ENCODE measurements at regions not wholly inside any gene's neighbourhood (a gene's known extent, or its start where the extent isn't known, plus 50 kb on each side); places are given as distances from the start of the nearest gene placed in this dataset.
"Not testable (repeated sequence)": the region's sequence is repeated elsewhere in the genome, so short reads cannot be mapped to it uniquely, and the experiment has no call there.

DNA sequence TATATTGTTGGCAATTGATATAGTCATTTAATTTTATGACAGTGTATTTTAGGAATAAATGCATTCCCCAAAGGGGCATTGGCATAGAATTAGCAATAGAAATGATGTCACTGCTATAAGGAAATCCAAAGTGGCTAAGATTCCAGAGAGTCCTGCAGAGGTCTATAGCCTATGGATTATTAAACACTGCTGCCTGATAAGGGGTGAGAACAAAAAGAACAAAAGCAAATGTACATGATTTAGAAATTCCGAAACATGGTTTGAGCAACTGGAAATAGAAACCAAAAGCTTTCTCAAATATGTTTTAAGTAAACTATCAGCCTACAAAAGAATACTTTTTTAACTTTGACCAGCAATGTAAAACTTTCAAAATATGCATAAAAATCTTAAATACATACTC is 280.1 kb upstream of the RASGRP1 start:
- Mint-ChIP-seq H3K36me3 (no peaks in the 10 kb centered on the region), H3K27ac (no peak overlapping the region), H3K4me3 (no peak overlapping the region), H3K4me1 (no peaks in the 10 kb centered on the region), H3K27me3 (ENCODE audit: low read depth in 3 of 3) (peaks cover 0 to 12% (median 4%) of the 10 kb centered on the region in 3 donors), H3K9me3 (no peaks in the 10 kb centered on the region)
- DNase-seq: no peak

DNA sequence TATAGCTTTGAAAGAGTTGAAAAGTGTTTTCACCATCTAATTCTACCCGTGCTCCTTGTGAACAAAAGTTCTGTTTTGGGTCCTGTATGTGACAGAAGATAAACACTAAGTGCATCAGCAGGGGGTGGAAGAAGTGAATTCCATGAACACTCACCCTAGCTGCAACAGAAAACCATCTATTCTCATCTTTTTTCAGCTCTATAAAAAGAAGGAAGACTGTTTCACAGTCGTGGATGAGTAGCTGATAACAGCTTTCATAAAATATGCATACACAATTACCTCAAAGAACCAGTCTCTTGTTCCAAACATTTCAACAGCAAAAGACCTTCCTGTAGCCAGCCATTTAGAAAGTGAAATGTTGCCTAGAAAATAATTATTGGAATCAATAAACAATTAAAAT is 281.7 kb upstream of the RASGRP1 start:
- Mint-ChIP-seq H3K9me3 (no peaks in the 10 kb centered on the region), H3K4me3 (no peak overlapping the region), H3K4me1 (no peaks in the 10 kb centered on the region), H3K36me3 (no peaks in the 10 kb centered on the region), H3K27ac (no peak overlapping the region), H3K27me3 (ENCODE audit: low read depth in 3 of 3) (peaks cover 2 to 5% (median 2%) of the 10 kb centered on the region in 3 donors)
- no peak for DNase-seq

- Mint-ChIP-seq H3K27ac (no peak overlapping the region), H3K4me3 (no peak overlapping the region), H3K36me3 (no peaks in the 10 kb centered on the region), H3K9me3 (no peaks in the 10 kb centered on the region), H3K27me3 (ENCODE audit: low read depth in 3 of 3) (peaks cover 2 to 4% (median 2%) of the 10 kb centered on the region in 3 donors), H3K4me1 (no peaks in the 10 kb centered on the region)
- DNase-seq: no peak
Observed at GRCh38 chr15:38847666-38848065, 283.1 kb upstream of the RASGRP1 start.

DNA sequence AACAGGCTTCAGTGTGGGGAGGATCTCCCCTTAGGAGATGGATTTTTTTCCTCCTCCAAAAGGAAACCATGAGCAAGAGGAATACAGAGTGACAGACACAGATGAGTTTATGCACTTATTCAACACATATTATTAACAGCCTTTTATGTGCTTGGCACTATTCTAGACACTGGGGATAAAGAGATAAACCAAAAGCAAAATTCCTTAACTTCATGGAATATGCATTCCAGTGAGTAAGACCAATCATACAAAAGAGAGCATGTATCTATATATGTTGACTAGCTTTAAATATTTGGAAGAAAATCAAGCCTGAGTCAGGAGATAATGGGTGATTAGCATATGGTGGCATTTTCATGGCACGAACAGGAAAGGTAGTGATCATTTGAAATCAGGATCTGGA is 284.4 kb upstream of the RASGRP1 start:
- Mint-ChIP-seq H3K27me3 (ENCODE audit: low read depth in 3 of 3) (peaks cover 2 to 3% (median 2%) of the 10 kb centered on the region in 3 donors), H3K36me3 (no peaks in the 10 kb centered on the region), H3K9me3 (no peaks in the 10 kb centered on the region), H3K4me3 (no peak overlapping the region), H3K27ac (no peak overlapping the region), H3K4me1 (no peaks in the 10 kb centered on the region)
- no peak for DNase-seq

DNA sequence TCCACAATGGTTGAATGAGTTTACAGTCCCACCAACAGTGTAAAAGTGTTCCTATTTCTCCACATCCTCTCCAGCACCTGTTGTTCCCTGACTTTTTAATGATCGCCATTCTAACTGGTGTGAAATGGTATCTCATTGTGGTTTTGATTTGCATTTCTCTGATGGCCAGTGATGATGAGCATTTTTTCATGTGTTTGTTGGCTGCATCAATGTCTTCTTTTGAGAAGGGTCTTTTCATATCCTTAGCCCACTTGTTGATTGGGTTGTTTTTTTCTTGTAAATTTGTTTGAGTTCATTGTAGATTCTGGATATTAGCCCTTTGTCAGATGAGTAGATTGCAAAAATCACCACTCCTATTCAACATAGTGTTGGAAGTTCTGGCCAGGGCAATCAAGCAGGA is 287.6 kb upstream of the RASGRP1 start:
- H3K4me1 Mint-ChIP-seq: not testable (repeated sequence)

DNA sequence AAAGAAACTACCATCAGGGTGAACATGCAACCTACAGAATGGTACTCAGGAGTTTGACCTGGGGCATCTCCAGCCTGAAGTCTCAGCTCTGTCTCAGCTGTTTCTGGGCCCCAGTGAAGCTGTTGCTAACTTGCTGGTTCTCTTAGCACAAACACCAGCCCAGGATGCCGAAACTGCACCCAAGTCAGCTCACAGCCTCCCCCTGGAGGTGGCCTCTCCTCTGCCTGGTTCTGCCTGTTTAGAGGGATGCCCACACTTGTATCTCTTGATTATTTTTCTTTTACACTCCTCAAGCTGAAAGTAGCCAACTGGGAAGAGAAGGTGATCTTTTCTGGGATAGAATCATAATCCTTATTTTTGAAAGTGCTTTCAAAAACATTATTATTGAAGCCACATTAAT is 289.0 kb upstream of the RASGRP1 start:
- peaks cover 0 to 6% (median 2%) of the 10 kb centered on the region in 3 donors for H3K27me3 Mint-ChIP-seq (ENCODE audit: low read depth in 3 of 3)
- no peak overlapping the region for H3K4me3 Mint-ChIP-seq
- no peaks in the 10 kb centered on the region for H3K36me3 Mint-ChIP-seq
- H3K27ac Mint-ChIP-seq: no peak overlapping the region
- H3K4me1 Mint-ChIP-seq: no peaks in the 10 kb centered on the region
- DNase-seq: no peak
- H3K9me3 Mint-ChIP-seq: no peaks in the 10 kb centered on the region

More for the DNA sequence above, 287.6 kb upstream of the RASGRP1 start:
- DNase-seq; H3K4me3 Mint-ChIP-seq; H3K27ac Mint-ChIP-seq; H3K36me3 Mint-ChIP-seq; H3K9me3 Mint-ChIP-seq; H3K27me3 Mint-ChIP-seq (ENCODE audit: low read depth in 3 of 3): not testable (repeated sequence)

DNA sequence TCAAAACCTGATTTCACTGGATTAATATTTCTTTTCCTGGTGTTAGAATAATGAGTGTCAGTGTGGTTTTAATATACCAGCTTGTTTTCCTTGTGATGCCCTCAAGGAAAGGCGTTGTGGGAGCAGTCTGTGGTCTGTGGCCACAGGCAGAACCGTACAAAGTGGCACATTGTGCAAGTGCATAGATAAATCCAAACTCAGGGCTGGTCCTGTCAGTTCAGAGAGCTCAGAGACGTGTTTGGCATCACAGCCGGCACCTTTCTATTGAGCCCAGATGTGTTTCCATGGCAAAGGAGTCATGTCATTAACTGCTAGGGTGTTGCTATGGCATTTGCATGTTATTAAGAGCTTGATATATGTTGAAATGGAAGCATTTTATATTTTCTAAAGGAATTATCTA is 289.9 kb upstream of the RASGRP1 start:
- H3K4me1 Mint-ChIP-seq: no peaks in the 10 kb centered on the region
- no peak overlapping the region for H3K4me3 Mint-ChIP-seq
- H3K27me3 Mint-ChIP-seq (ENCODE audit: low read depth in 3 of 3): peaks cover 0 to 4% (median 2%) of the 10 kb centered on the region in 3 donors

DNA sequence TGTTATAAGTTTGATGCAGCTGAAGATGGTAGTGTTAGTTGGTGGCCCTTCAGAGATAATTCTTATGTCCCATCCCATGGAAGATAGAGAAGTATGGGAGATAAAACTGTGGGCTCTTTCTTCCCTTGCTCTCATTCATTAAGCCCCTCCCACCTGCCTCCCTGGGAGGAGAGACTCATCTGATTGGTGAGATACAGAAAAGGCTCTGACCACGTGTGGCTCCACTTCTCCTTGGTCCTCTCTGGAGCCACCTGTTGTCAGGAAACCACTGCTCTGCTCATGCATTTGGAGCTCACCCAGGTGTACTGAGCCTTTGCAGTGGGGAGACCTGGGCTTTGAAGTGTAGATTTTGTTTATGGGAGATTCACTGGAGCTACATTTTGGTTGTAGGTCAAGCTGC is 293.2 kb upstream of the RASGRP1 start:
- peaks cover 0 to 6% (median 0%) of the 10 kb centered on the region in 3 donors for H3K27me3 Mint-ChIP-seq (ENCODE audit: low read depth in 3 of 3)
- no peak overlapping the region for H3K4me3 Mint-ChIP-seq
- H3K36me3 Mint-ChIP-seq: no peaks in the 10 kb centered on the region
- DNase-seq: no peak
- H3K9me3 Mint-ChIP-seq: no peaks in the 10 kb centered on the region
- no peak overlapping the region for H3K27ac Mint-ChIP-seq
- H3K4me1 Mint-ChIP-seq: no peaks in the 10 kb centered on the region

More for the DNA sequence above, 289.9 kb upstream of the RASGRP1 start:
- Mint-ChIP-seq H3K9me3 (no peaks in the 10 kb centered on the region), H3K36me3 (no peaks in the 10 kb centered on the region), H3K27ac (no peak overlapping the region)
- no peak for DNase-seq

DNA sequence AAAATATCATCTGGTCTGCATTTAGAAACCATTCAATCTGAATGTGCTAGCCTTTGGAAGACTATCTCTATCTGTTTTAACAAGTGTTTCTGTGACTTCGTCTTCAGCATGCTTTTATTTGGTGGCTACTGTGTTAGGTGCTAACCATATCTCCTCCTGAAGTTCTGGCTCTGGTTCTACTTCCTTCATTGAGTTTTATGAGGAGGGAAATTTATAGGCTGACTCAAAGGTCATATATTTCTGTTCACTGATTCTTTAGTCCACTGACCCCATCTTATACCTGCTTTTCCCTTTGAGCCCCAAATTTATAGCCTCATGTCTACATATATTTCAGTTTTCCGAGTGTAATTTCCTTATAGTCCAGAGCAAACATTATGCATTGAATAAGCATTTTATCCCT is 295.0 kb upstream of the RASGRP1 start:
- no peaks in the 10 kb centered on the region for H3K36me3 Mint-ChIP-seq
- H3K4me1 Mint-ChIP-seq: no peaks in the 10 kb centered on the region
- no peak for DNase-seq
- H3K4me3 Mint-ChIP-seq: no peak overlapping the region
- peaks cover 0 to 6% (median 0%) of the 10 kb centered on the region in 3 donors for H3K27me3 Mint-ChIP-seq (ENCODE audit: low read depth in 3 of 3)
- H3K9me3 Mint-ChIP-seq: no peaks in the 10 kb centered on the region
- H3K27ac Mint-ChIP-seq: no peak overlapping the region

GRCh38 chr15:38860253-38860652 is 295.6 kb upstream of the RASGRP1 start:
- Mint-ChIP-seq H3K27ac (no peak overlapping the region), H3K4me1 (no peaks in the 10 kb centered on the region), H3K9me3 (no peaks in the 10 kb centered on the region), H3K27me3 (ENCODE audit: low read depth in 3 of 3) (peaks cover 0 to 6% (median 0%) of the 10 kb centered on the region in 3 donors), H3K36me3 (no peaks in the 10 kb centered on the region), H3K4me3 (no peak overlapping the region)
- DNase-seq: no peak

DNA sequence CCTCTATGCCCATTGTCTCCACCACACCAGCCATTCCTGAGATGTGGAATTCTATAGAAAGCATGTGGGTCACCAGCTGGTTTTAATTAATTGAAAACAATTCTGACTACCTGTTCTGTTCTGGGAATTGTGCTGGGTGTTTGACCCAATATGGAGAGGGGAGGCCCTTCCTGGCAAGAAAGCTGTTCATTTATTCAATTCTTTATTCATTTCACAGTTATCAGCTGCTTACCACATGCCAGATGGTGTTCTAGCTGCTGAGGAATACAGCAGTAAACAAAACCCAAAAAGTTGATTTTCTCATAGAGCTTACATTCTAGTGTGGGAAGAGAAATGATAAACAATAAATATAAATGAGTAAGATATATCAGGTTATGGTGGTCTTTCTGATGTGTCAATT is 296.1 kb upstream of the RASGRP1 start:
- no peak overlapping the region for H3K4me3 Mint-ChIP-seq
- no peak overlapping the region for H3K27ac Mint-ChIP-seq
- H3K4me1 Mint-ChIP-seq: no peaks in the 10 kb centered on the region

DNA sequence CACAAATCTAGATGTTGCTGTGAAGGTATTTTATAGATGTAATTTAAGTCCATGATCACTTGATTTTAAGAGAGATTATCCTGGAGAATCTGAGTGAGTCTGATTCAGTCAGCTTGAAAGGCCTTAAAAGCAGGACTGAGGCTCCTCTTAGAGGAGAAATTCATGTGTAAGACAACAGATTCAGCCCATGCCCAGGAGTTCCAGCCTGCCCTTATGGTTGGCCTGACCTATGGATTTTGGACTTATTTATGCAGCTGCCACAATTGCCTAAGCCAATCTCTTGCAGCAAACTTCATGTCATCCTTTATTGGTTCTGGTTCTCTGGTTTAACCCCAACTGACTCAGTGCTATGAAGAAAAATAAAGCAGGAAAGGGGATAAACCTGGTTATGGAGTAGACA is 296.5 kb upstream of the RASGRP1 start:
- no peak for DNase-seq
- Mint-ChIP-seq H3K36me3 (no peaks in the 10 kb centered on the region), H3K27ac (no peak overlapping the region), H3K27me3 (ENCODE audit: low read depth in 3 of 3) (peaks cover 0 to 7% (median 0%) of the 10 kb centered on the region in 3 donors), H3K9me3 (no peaks in the 10 kb centered on the region), H3K4me1 (no peaks in the 10 kb centered on the region), H3K4me3 (no peak overlapping the region)

More for the DNA sequence above, 296.1 kb upstream of the RASGRP1 start:
- no peak for DNase-seq
- H3K9me3 Mint-ChIP-seq: no peaks in the 10 kb centered on the region
- H3K27me3 Mint-ChIP-seq (ENCODE audit: low read depth in 3 of 3): peaks cover 0 to 6% (median 0%) of the 10 kb centered on the region in 3 donors
- no peaks in the 10 kb centered on the region for H3K36me3 Mint-ChIP-seq

DNA sequence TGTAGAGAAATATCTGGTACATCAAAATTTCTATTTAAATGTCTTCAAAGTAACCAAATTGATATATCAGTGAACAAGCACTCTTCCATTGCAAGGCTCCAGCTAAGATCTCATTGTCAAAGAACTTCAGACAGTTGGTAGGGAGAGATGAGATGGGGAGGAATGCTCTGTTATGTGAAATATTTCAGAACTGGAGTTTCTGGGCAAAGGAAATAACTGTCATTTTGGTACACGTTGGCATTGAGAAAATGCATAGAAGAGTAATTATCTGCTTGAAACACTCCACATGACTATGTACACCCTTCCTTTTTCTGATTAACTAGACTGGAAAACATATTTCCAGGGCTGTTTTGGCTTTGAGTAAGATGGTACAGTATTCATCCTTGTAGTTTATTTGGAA is 297.5 kb upstream of the RASGRP1 start:
- Mint-ChIP-seq H3K4me3 (no peak overlapping the region), H3K9me3 (no peaks in the 10 kb centered on the region), H3K4me1 (no peaks in the 10 kb centered on the region), H3K27me3 (ENCODE audit: low read depth in 3 of 3) (peaks cover under 1 to 4% (median 3%) of the 10 kb centered on the region in 3 donors), H3K36me3 (no peaks in the 10 kb centered on the region), H3K27ac (no peak overlapping the region)
- DNase-seq: no peak

GRCh38 chr15:38863381-38863780 is 298.8 kb upstream of the RASGRP1 start:
- H3K9me3 Mint-ChIP-seq: no peaks in the 10 kb centered on the region
- peaks cover 2 to 4% (median 3%) of the 10 kb centered on the region in 3 donors for H3K27me3 Mint-ChIP-seq (ENCODE audit: low read depth in 3 of 3)
- H3K27ac Mint-ChIP-seq: no peak overlapping the region
- H3K4me1 Mint-ChIP-seq: no peaks in the 10 kb centered on the region
- no peak for DNase-seq
- no peak overlapping the region for H3K4me3 Mint-ChIP-seq
- H3K36me3 Mint-ChIP-seq: no peaks in the 10 kb centered on the region

GRCh38 chr15:38864122-38864521 is 299.5 kb upstream of the RASGRP1 start:
- H3K27me3 Mint-ChIP-seq (ENCODE audit: low read depth in 3 of 3): peaks cover 2 to 4% (median 3%) of the 10 kb centered on the region in 3 donors
- no peak overlapping the region for H3K27ac Mint-ChIP-seq
- no peaks in the 10 kb centered on the region for H3K9me3 Mint-ChIP-seq
- DNase-seq: no peak
- H3K36me3 Mint-ChIP-seq: no peaks in the 10 kb centered on the region
- H3K4me3 Mint-ChIP-seq: no peak overlapping the region
- no peaks in the 10 kb centered on the region for H3K4me1 Mint-ChIP-seq
